CD14-positive monocyte (primary cell): ENCODE measurements at regions not wholly inside any gene's neighbourhood (a gene's known extent, or its start where the extent isn't known, plus 50 kb on each side); places are given as distances from the start of the nearest gene placed in this dataset.

Experiments used
- DNase-seq, 3 donors: peaks; one replicate each; pipeline ENCODE4 v3.0.0-alpha.2; 2011 to 2022
- H2AFZ ChIP-seq: 2 replicates; pipeline ENCODE4 v1.6.0; 2012; ENCODE audit warnings: mild to moderate bottlenecking, low read depth, low read length, inconsistent platforms; ENCODE audit not compliant: insufficient read depth, poor library complexity, severe bottlenecking
- H3K27ac ChIP-seq, 2 donors: 1 replicate in 1 of 2; 2 replicates in 1 of 2; pipeline ENCODE4 v1.5.1; 2012 to 2013; ENCODE audit warnings: low read length in 2 of 2, control low read depth in 1 of 2, inconsistent platforms in 1 of 2, low read depth in 1 of 2, mild to moderate bottlenecking in 1 of 2
- H3K27me3 ChIP-seq, 2 donors: one replicate each; pipeline versions ENCODE4 v1.6.0 to v1.6.1; 2011 to 2013; ENCODE audit warnings: low read length in 2 of 2; ENCODE audit not compliant: control insufficient read depth in 2 of 2, insufficient read depth in 2 of 2
- H3K36me3 ChIP-seq, 2 donors: replicated peaks in 1 of 2; 1 replicate in 1 of 2; 2 replicates in 1 of 2; pipeline versions ENCODE4 v1.5.1 to v1.6.1; 2012 to 2013; ENCODE audit warnings: low read length in 2 of 2, control low read depth in 1 of 2, inconsistent platforms in 1 of 2, mild to moderate bottlenecking in 1 of 2; ENCODE audit not compliant: insufficient read depth in 2 of 2, control insufficient read depth in 1 of 2
- H3K4me1 ChIP-seq, 2 donors: 1 replicate in 1 of 2; 2 replicates in 1 of 2; pipeline versions ENCODE4 v1.5.1 to v1.6.1; 2012 to 2013; ENCODE audit warnings: low read length in 2 of 2, control low read depth in 1 of 2, inconsistent platforms in 1 of 2, mild to moderate bottlenecking in 1 of 2, moderate library complexity in 1 of 2; ENCODE audit not compliant: insufficient read depth in 2 of 2, control insufficient read depth in 1 of 2
- H3K4me2 ChIP-seq: replicated peaks from 2 replicates; pipeline ENCODE3; 2012; ENCODE audit warnings: low read length, moderate library complexity, mild to moderate bottlenecking; ENCODE audit not compliant: poor library complexity, severe bottlenecking; ENCODE audit errors: extremely low read depth
- H3K4me3 ChIP-seq, 3 experiments: fragments of 200-600 bp in 1 of 3; sonication (generic) in 1 of 3; replicated peaks in 1 of 3; 1 replicate in 2 of 3; 2 replicates in 1 of 3; pipeline ENCODE4 v1.5.1; 2011 to 2013; ENCODE audit warnings: low read length in 3 of 3, mild to moderate bottlenecking in 3 of 3, control low read depth in 2 of 3, low read depth in 2 of 3, inconsistent platforms in 1 of 3, moderate library complexity in 1 of 3
- H3K79me2 ChIP-seq: 2 replicates; pipeline ENCODE4 v1.6.0; 2012; ENCODE audit warnings: mild to moderate bottlenecking, control low read depth, inconsistent platforms, low read length, moderate library complexity; ENCODE audit not compliant: insufficient read depth
- H3K9ac ChIP-seq: 2 replicates; pipeline ENCODE4 v1.6.0; 2017; ENCODE audit warnings: low read length, mild to moderate bottlenecking; ENCODE audit not compliant: insufficient read depth, poor library complexity, severe bottlenecking
- H3K9me3 ChIP-seq, 2 donors: replicated peaks in 1 of 2; 1 replicate in 1 of 2; 2 replicates in 1 of 2; pipeline versions ENCODE4 v1.5.1 to v1.6.1; 2012 to 2013; ENCODE audit warnings: low read length in 2 of 2, control low read depth in 1 of 2; ENCODE audit not compliant: control insufficient read depth in 1 of 2, insufficient read depth in 1 of 2
- H4K20me1 ChIP-seq: 2 replicates; pipeline ENCODE4 v1.6.0; 2012; ENCODE audit warnings: mild to moderate bottlenecking, low read length, control low read depth, moderate library complexity; ENCODE audit not compliant: insufficient read depth
- H3K27ac Mint-ChIP-seq, 7 donors: one replicate each; pipeline ENCODE4 v1.8.0; 2020; ENCODE audit warnings: mild to moderate bottlenecking in 7 of 7, mixed read lengths in 7 of 7, moderate library complexity in 6 of 7, inconsistent platforms in 2 of 7
- H3K27me3 Mint-ChIP-seq, 3 donors: one replicate each; pipeline ENCODE4 v1.8.0; 2021 to 2022; ENCODE audit warnings: low read depth in 3 of 3, mild to moderate bottlenecking in 3 of 3, mixed read lengths in 3 of 3, moderate library complexity in 3 of 3, inconsistent platforms in 1 of 3
- H3K36me3 Mint-ChIP-seq, 2 donors: one replicate each; pipeline ENCODE4 v1.8.0; 2020; ENCODE audit warnings: mixed read lengths in 2 of 2, inconsistent platforms in 1 of 2, mild to moderate bottlenecking in 1 of 2
- H3K4me1 Mint-ChIP-seq: one replicate; pipeline ENCODE4 v1.8.0; 2020; ENCODE audit warnings: mild to moderate bottlenecking, mixed read lengths
- H3K4me3 Mint-ChIP-seq, 2 donors: one replicate each; pipeline ENCODE4 v1.8.0; 2020; ENCODE audit warnings: mild to moderate bottlenecking in 2 of 2, mixed read lengths in 2 of 2, moderate library complexity in 1 of 2
- H3K9me3 Mint-ChIP-seq, 7 donors: one replicate each; pipeline ENCODE4 v1.8.0; 2020 to 2022; ENCODE audit warnings: mixed read lengths in 7 of 7, mild to moderate bottlenecking in 6 of 7, moderate library complexity in 6 of 7, inconsistent platforms in 2 of 7
- CTCF ChIP-seq: fragments of 200-600 bp; IDR thresholded peaks from one replicate; pipeline ENCODE4 v1.8.0; 2022; ENCODE audit warnings: antibody characterized with exemption, mild to moderate bottlenecking
- WGBS: methylation state at CpG from one replicate; pipeline ENCODE4 v1.1.5; 2013; ENCODE audit warnings: missing lambda C conversion rate; ENCODE audit not compliant: insufficient coverage; 5-methylcytosine and 5-hydroxymethylcytosine counted together
- intact Hi-C, 2 donors: fragments of 100-400 bp; cut with micrococcal nuclease; formaldehyde crosslinking; loops; one replicate each; pipeline versions ENCODE4 v1.15.0 to v1.15.1; 2023

GRCh38 chr7:106962751-106963150 lies 81.8 kb upstream of the PRKAR2B start:
- Histone ChIP-seq H3K79me2 (no peaks in the 10 kb centered on the region), H3K4me1 (peaks cover 6 to 7% of the 10 kb centered on the region in 2 donors), H3K4me2 (no peak overlapping the region), H3K36me3 (no peaks in the 10 kb centered on the region), H3K27me3 (no peaks in the 10 kb centered on the region), H2AFZ (no peak overlapping the region), H3K27ac (no peak overlapping the region), H3K4me3 (no peak overlapping the region), H4K20me1 (no peaks in the 10 kb centered on the region), H3K9ac (no peak overlapping the region), H3K9me3 (no peaks in the 10 kb centered on the region)
- Mint-ChIP-seq H3K27ac (no peak overlapping the region), H3K4me1 (peaks cover 8% of the 10 kb centered on the region), H3K4me3 (no peak overlapping the region), H3K9me3 (peaks cover 0 to 4% (median 0%) of the 10 kb centered on the region in 7 donors), H3K27me3 (peaks cover 0 to 3% (median 1%) of the 10 kb centered on the region in 3 donors), H3K36me3 (no peaks in the 10 kb centered on the region)
- no CpG with 5 or more reads among the region's 2 CpGs for WGBS
- DNase-seq: no peak
- no peak for TF ChIP-seq CTCF
- intact Hi-C loops: no loop called here

- Histone ChIP-seq H3K4me3 (no peak overlapping the region), H3K4me2 (no peak overlapping the region), H3K27ac (no peak overlapping the region), H3K27me3 (no peaks in the 10 kb centered on the region), H3K9ac (no peak overlapping the region), H2AFZ (no peak overlapping the region), H3K36me3 (no peaks in the 10 kb centered on the region), H3K4me1 (no peaks in the 10 kb centered on the region), H3K79me2 (no peaks in the 10 kb centered on the region), H4K20me1 (no peaks in the 10 kb centered on the region), H3K9me3 (no peaks in the 10 kb centered on the region)
- no CpG with 5 or more reads among the region's 3 CpGs for WGBS
- H3K4me1 Mint-ChIP-seq: peaks cover 2% of the 10 kb centered on the region
- H3K9me3 Mint-ChIP-seq: peaks cover 0 to 4% (median 0%) of the 10 kb centered on the region in 7 donors
- intact Hi-C loops: no loop called here
- peaks cover 1 to 3% (median 2%) of the 10 kb centered on the region in 3 donors for H3K27me3 Mint-ChIP-seq
- no peak for TF ChIP-seq CTCF
- H3K27ac Mint-ChIP-seq: no peak overlapping the region
- no peak overlapping the region for H3K4me3 Mint-ChIP-seq
- no peaks in the 10 kb centered on the region for H3K36me3 Mint-ChIP-seq
- DNase-seq: no peak
These were observed 80.0 kb upstream of the PRKAR2B start for GRCh38 chr7:106964466-106964865.
